ENCODE measurements at regions not wholly inside any gene's neighbourhood (a gene's known extent, or its start where the extent isn't known, plus 50 kb on each side); places are given as distances from the start of the nearest gene placed in this dataset.
"Not testable (repeated sequence)": the region's sequence is repeated elsewhere in the genome, so short reads cannot be mapped to it uniquely, and the experiment has no call there.

- not testable (repeated sequence) for H3K9ac ChIP-seq (ENCODE audit: low read length); H2AFZ ChIP-seq (ENCODE audit: low read depth, low read length); H3K36me3 ChIP-seq (replicated peaks; ENCODE audit: low read depth, low read length); H4K20me1 ChIP-seq (ENCODE audit: insufficient read depth, low read length); H3K9me3 ChIP-seq (ENCODE audit: insufficient read depth, low read length); H3K27ac ChIP-seq (ENCODE audit: low read length); H3K79me2 ChIP-seq (ENCODE audit: low read length); H3K4me3 ChIP-seq (ENCODE audit: low read length); H3K4me1 ChIP-seq (ENCODE audit: low read length); H3K27me3 ChIP-seq (ENCODE audit: low read depth, low read length); H3K4me2 ChIP-seq (ENCODE audit: low read length)
Observed at GRCh38 chr7:55698607-55699449, 126.5 kb upstream of the VOPP1 start.

- H3K4me1 ChIP-seq (ENCODE audit: low read length); H3K79me2 ChIP-seq (ENCODE audit: low read length); H4K20me1 ChIP-seq (ENCODE audit: insufficient read depth, low read length); H3K9ac ChIP-seq (ENCODE audit: low read length); H3K9me3 ChIP-seq (ENCODE audit: insufficient read depth, low read length); H3K4me2 ChIP-seq (ENCODE audit: low read length); H2AFZ ChIP-seq (ENCODE audit: low read depth, low read length); H3K36me3 ChIP-seq (replicated peaks; ENCODE audit: low read depth, low read length); H3K4me3 ChIP-seq (ENCODE audit: low read length); H3K27me3 ChIP-seq (ENCODE audit: low read depth, low read length); H3K27ac ChIP-seq (ENCODE audit: low read length): not testable (repeated sequence)
Observed at GRCh38 chr7:55695893-55696701, 123.8 kb upstream of the VOPP1 start.

GRCh38 chr7:55694484-55694883 is 122.2 kb upstream of the VOPP1 start:
- not testable (repeated sequence) for H3K27ac ChIP-seq (ENCODE audit: low read length); H2AFZ ChIP-seq (ENCODE audit: low read depth, low read length); H3K4me2 ChIP-seq (ENCODE audit: low read length); H3K9ac ChIP-seq (ENCODE audit: low read length); H3K79me2 ChIP-seq (ENCODE audit: low read length); H3K36me3 ChIP-seq (replicated peaks; ENCODE audit: low read depth, low read length); H3K4me3 ChIP-seq (ENCODE audit: low read length); H3K4me1 ChIP-seq (ENCODE audit: low read length); H4K20me1 ChIP-seq (ENCODE audit: insufficient read depth, low read length); H3K9me3 ChIP-seq (ENCODE audit: insufficient read depth, low read length); H3K27me3 ChIP-seq (ENCODE audit: low read depth, low read length)

- H3K27me3 ChIP-seq (ENCODE audit: low read depth, low read length); H3K9ac ChIP-seq (ENCODE audit: low read length); H3K27ac ChIP-seq (ENCODE audit: low read length); H4K20me1 ChIP-seq (ENCODE audit: insufficient read depth, low read length); H2AFZ ChIP-seq (ENCODE audit: low read depth, low read length); H3K36me3 ChIP-seq (replicated peaks; ENCODE audit: low read depth, low read length); H3K9me3 ChIP-seq (ENCODE audit: insufficient read depth, low read length); H3K79me2 ChIP-seq (ENCODE audit: low read length); H3K4me1 ChIP-seq (ENCODE audit: low read length); H3K4me2 ChIP-seq (ENCODE audit: low read length); H3K4me3 ChIP-seq (ENCODE audit: low read length): not testable (repeated sequence)
Observed at GRCh38 chr7:55688684-55689681, 116.7 kb upstream of the VOPP1 start.

GRCh38 chr7:55688261-55688660 is 116.0 kb upstream of the VOPP1 start:
- H3K79me2 ChIP-seq (ENCODE audit: low read length); H3K9ac ChIP-seq (ENCODE audit: low read length); H4K20me1 ChIP-seq (ENCODE audit: insufficient read depth, low read length); H3K4me1 ChIP-seq (ENCODE audit: low read length); H2AFZ ChIP-seq (ENCODE audit: low read depth, low read length); H3K4me2 ChIP-seq (ENCODE audit: low read length); H3K36me3 ChIP-seq (replicated peaks; ENCODE audit: low read depth, low read length); H3K27me3 ChIP-seq (ENCODE audit: low read depth, low read length); H3K27ac ChIP-seq (ENCODE audit: low read length); H3K4me3 ChIP-seq (ENCODE audit: low read length); H3K9me3 ChIP-seq (ENCODE audit: insufficient read depth, low read length): not testable (repeated sequence)

GRCh38 chr7:55687252-55687651 is 115.0 kb upstream of the VOPP1 start:
- not testable (repeated sequence) for H3K79me2 ChIP-seq (ENCODE audit: low read length); H3K36me3 ChIP-seq (replicated peaks; ENCODE audit: low read depth, low read length); H3K4me1 ChIP-seq (ENCODE audit: low read length); H3K27me3 ChIP-seq (ENCODE audit: low read depth, low read length); H2AFZ ChIP-seq (ENCODE audit: low read depth, low read length); H3K4me3 ChIP-seq (ENCODE audit: low read length); H4K20me1 ChIP-seq (ENCODE audit: insufficient read depth, low read length); H3K9ac ChIP-seq (ENCODE audit: low read length); H3K9me3 ChIP-seq (ENCODE audit: insufficient read depth, low read length); H3K27ac ChIP-seq (ENCODE audit: low read length); H3K4me2 ChIP-seq (ENCODE audit: low read length)

- not testable (repeated sequence) for H3K79me2 ChIP-seq (ENCODE audit: low read length); H3K4me3 ChIP-seq (ENCODE audit: low read length); H3K9ac ChIP-seq (ENCODE audit: low read length); H3K36me3 ChIP-seq (replicated peaks; ENCODE audit: low read depth, low read length); H3K27ac ChIP-seq (ENCODE audit: low read length); H3K27me3 ChIP-seq (ENCODE audit: low read depth, low read length); H3K4me1 ChIP-seq (ENCODE audit: low read length); H3K9me3 ChIP-seq (ENCODE audit: insufficient read depth, low read length); H3K4me2 ChIP-seq (ENCODE audit: low read length); H4K20me1 ChIP-seq (ENCODE audit: insufficient read depth, low read length); H2AFZ ChIP-seq (ENCODE audit: low read depth, low read length)
Observed at GRCh38 chr7:55686771-55687170, 114.5 kb upstream of the VOPP1 start.

- H3K4me3 ChIP-seq (ENCODE audit: low read length); H3K4me1 ChIP-seq (ENCODE audit: low read length): not testable (repeated sequence)
Observed at GRCh38 chr7:55683501-55683900, 111.2 kb upstream of the VOPP1 start.

GRCh38 chr7:55675589-55675988 is 103.3 kb upstream of the VOPP1 start:
- H2AFZ ChIP-seq (ENCODE audit: low read depth, low read length); H3K4me1 ChIP-seq (ENCODE audit: low read length); H3K9ac ChIP-seq (ENCODE audit: low read length); H3K9me3 ChIP-seq (ENCODE audit: insufficient read depth, low read length); H3K4me2 ChIP-seq (ENCODE audit: low read length); H3K79me2 ChIP-seq (ENCODE audit: low read length); H3K27ac ChIP-seq (ENCODE audit: low read length); H3K27me3 ChIP-seq (ENCODE audit: low read depth, low read length); H4K20me1 ChIP-seq (ENCODE audit: insufficient read depth, low read length); H3K36me3 ChIP-seq (replicated peaks; ENCODE audit: low read depth, low read length); H3K4me3 ChIP-seq (ENCODE audit: low read length): not testable (repeated sequence)

More at GRCh38 chr7:55683501-55683900, 111.2 kb upstream of the VOPP1 start:
- H3K9ac ChIP-seq (ENCODE audit: low read length); H3K79me2 ChIP-seq (ENCODE audit: low read length); H3K27ac ChIP-seq (ENCODE audit: low read length); H3K4me2 ChIP-seq (ENCODE audit: low read length); H2AFZ ChIP-seq (ENCODE audit: low read depth, low read length); H3K36me3 ChIP-seq (replicated peaks; ENCODE audit: low read depth, low read length); H3K27me3 ChIP-seq (ENCODE audit: low read depth, low read length); H3K9me3 ChIP-seq (ENCODE audit: insufficient read depth, low read length); H4K20me1 ChIP-seq (ENCODE audit: insufficient read depth, low read length): not testable (repeated sequence)
